COR-L47 (cell line): ENCODE measurements at regions not wholly inside any gene's neighbourhood (a gene's known extent, or its start where the extent isn't known, plus 50 kb on each side); places are given as distances from the start of the nearest gene placed in this dataset.
A peak's percentile ranks its signal among the peaks of the same experiment; 100 is the strongest.

Experiments
- DNase-seq: peaks from one replicate; lab custom pipeline; 2025; lab: John Stamatoyannopoulos, UW

- no peak for DNase-seq
Observed at GRCh38 chr14:80446356-80446755, 235.1 kb upstream of the DIO2 start.

DNA sequence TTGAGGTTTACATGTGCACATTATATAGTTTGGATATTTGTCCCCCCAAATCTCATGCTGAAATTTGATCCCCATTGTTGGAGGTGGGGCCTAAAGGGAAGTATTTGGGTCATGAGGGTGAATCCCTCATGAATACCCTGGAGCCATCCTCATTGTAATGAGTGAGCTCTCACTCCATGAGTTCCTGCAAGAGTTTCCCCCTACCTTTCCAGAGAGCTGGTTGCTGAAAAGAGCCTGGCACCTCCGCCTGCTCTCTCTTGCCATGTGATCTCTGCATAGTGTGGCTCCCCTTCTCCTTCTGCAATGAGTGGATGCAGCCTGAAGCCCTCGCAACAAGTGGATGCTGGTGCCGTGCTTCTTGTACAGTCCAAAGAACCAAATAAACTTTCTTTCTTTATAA is 234.3 kb upstream of the DIO2 start:
- no peak for DNase-seq

DNA sequence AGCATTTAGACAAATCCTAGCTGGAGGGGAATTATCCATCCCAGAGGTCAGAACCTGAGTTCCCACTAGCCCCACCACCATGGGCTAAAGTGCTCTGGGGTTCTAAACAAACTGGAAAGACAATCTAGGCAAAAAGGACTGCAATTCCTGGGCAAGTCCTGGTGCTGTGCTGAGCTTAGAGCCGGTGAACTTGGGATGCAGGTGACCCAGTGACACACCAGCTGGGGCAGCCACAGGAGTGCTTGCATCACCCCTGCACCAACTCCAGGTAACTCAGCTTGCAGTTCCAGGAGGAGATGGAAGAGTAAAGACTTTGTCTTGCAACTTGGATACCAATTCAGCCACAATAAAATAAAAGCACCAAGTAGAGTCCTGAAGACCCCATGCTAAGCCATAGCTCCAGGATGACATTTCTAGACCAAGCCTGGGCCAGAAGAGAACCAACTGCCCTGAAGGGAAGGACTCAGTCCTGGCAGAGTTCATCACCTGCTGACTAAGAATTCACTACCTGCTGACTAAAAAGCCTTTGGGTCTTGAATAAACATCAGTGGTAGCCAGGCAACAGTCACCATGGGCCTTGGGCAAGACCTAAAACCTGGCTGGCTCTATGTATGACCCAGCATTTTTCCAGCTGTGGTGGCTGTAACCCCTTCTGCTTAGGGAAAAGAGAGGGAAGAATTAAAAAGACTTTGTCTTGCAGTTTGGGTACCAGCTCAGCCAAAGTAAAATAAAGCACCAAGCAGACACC is 223.4 kb upstream of the DIO2 start:
- peak; percentile 47 for DNase-seq

DNA sequence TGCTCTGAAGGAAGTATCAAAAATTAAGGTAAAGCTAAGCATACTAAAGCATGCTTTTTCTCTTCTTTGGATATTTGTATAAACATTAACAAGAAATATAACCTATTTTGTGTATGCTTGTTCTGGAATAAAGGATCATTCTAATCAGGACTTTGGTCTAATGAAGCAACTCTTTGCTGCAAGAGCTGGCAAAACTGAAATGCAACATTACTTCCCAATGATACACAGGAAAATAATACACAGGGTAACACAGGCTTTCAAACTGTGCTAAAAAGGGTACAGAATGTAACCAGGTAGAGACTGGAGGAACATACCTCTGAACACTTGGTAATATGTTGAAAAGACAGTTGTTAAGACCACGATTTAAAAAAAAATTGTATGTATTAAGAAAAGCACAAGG is 222.5 kb upstream of the DIO2 start:
- DNase-seq: no peak

DNA sequence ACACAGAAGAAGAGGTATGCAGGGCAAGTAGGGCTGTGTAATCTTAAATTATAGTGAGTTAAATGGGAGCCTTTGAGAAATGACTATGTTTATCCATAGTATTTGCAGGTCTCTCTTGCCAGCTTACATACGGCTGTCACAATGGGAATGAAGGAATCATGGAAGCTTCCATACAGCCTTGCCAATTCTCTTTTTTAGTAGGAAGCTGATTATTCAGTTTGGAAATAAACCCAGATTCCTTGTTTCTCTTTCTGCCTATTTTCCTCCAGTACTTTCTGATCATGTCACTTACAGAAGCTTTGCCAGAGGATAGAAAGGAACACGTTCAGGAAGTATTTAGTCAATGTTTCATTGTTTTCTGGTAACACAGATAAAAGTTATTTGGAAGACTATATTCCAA is 217.4 kb upstream of the DIO2 start:
- no peak for DNase-seq

GRCh38 chr14:80428171-80428570 is 216.9 kb upstream of the DIO2 start:
- DNase-seq: no peak

- no peak for DNase-seq
Observed at GRCh38 chr14:80427101-80427500, 215.8 kb upstream of the DIO2 start.

- DNase-seq: no peak
Observed at GRCh38 chr14:80426683-80427082, 215.4 kb upstream of the DIO2 start.

GRCh38 chr14:80425686-80426085 is 214.4 kb upstream of the DIO2 start:
- no peak for DNase-seq

DNA sequence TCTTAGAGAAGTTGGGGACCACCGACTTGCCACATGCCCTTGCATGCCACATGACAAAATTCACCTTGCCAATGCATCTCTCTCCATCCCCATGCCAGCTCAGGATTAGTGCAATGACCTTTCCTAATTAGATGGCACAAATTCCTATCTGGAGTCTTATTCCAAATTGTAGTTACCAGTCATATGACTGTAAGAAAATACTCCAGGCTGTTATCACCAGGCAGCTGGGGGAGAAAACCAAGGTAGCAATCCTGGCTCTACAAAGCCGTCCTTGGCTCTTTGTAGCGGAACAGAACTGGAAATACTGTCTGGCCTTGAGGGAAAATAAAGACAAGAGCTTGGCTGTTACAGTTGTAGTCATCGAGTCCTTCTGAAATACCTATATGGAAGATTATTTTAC is 208.5 kb upstream of the DIO2 start:
- no peak for DNase-seq

DNA sequence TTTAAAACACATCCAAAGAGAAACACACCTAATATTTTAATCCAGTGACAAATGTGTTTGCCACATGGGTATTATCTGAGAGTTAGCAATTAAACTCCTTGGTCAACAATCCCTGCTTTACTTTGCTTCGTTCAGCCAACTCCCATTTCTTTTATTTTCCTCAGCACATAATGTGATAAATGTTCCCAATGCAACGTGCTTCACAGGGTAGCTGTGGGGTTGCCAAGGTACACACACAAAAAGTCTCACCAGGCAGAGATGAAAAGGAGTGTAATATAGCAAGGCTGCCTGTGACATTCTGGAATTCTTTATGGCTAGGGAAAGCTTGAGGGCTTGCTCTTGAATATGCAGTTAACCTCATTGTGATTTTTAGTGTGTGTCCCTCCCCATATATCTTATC is 208.0 kb upstream of the DIO2 start:
- peak; percentile 68 for DNase-seq

- no peak for DNase-seq
Observed at GRCh38 chr14:80415636-80416035, 204.3 kb upstream of the DIO2 start.

- no peak for DNase-seq
Observed at GRCh38 chr14:80414080-80414479, 202.8 kb upstream of the DIO2 start.

- no peak for DNase-seq
Observed at GRCh38 chr14:80404413-80404812, 193.1 kb upstream of the DIO2 start.

GRCh38 chr14:80403036-80403435 is 191.7 kb upstream of the DIO2 start:
- DNase-seq: no peak

- DNase-seq: no peak
Observed at GRCh38 chr14:80395031-80395430, 183.7 kb upstream of the DIO2 start.

DNA sequence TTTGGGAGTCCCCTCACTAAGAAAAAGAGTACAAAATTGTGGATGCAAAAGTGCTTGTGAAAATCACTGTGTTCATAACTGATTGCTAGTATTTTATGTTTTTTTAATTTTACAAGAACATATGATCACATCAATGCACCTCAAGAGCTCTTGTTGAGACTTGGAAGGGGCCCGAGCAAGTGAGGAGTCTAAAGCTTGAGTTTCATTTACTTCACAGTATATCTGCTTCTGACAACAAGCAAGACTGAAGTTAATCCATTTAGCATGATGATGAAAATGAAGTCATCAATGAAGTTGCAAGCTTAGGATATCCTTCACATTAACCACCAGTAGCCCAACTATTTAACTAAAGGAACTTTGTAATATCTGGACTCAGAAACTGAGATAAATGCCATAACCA is 182.5 kb upstream of the DIO2 start:
- DNase-seq: no peak

- no peak for DNase-seq
Observed at GRCh38 chr14:80390906-80391305, 179.6 kb upstream of the DIO2 start.

DNA sequence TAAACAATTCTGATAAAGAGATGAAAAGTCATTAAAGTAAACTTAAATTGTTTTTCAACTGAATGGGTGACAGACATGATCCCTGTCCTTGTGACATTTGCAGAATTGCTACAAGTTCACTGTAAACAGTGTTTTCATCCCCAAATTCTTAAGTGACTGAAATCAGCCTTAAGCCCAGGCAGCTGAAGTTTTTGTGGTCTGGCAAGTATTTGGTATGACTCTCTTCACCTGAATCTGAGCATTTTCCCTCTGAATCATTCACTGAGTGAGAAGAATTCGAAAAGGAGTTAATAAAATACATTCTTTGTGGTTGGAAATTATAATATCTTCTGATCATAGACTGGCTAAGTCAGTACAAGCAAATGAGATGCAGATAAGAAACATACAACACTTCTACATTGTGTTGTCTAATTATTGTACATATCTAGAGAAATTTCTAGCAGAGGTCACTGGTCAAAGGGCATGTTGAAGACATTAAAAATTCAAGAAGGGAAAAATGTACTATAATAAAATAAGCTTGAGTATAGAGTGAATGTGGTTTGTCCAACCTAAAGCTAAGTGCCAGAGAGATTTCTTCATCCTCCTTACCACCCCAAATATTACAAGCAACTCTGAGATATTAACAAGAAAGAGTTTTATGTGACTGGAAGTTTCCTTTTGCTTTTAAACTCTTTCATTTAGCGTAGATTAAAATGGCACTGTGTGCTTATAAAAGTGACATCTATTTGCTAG is 177.8 kb upstream of the DIO2 start:
- no peak for DNase-seq

GRCh38 chr14:80387563-80387981 is 176.3 kb upstream of the DIO2 start:
- no peak for DNase-seq

GRCh38 chr14:80385336-80385735 is 174.0 kb upstream of the DIO2 start:
- DNase-seq: no peak

DNA sequence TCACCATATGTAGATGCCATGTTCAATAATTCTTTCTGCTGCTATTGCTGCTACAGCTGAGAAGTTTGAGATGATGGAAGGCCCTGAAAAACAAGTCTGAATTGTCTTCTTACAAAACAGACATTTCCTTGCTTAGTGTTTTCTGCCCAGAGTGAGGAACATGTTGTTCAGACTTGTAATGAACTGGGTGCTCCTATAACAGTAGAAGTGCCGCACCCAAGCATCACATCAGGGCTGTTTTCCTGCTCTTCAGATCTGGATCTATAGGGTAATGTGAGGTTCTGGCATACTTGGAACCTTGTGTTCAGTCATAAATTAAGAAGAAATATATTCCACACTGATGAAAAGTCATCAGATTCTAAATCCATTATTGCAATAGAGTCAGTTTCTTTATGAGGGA is 171.9 kb upstream of the DIO2 start:
- DNase-seq: no peak

DNA sequence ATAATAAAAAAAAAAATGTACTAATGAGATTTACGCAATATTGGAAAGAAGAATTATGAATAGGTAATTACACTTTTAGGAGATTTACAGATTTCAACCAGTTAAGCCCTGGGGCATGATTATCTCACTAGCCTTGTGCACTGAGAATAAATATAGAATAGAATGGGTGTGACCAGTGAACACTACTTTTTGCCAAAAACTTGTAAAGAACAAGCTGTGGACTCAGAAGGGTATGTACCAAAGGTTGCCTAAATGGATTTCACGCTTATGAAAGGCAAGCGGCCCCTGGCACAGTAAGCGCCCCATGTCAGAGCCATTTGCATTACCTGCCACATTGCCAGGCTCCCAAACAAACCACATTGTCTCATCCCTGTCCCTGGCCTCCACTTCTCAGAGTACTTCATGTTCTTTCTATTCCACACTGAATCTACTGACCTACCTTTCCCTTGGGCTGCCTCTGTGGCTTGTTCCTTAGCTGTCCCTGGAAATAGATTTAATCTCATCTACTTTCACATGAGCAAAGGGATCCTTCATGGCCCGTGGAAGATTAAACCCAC is 170.6 kb upstream of the DIO2 start:
- no peak for DNase-seq
